K562 (cell line): ENCODE measurements at regions not wholly inside any gene's neighbourhood (a gene's known extent, or its start where the extent isn't known, plus 50 kb on each side); places are given as distances from the start of the nearest gene placed in this dataset.

Source experiments
- TEAD4 ChIP-seq, 2 experiments: sonication (generic) in 1 of 2; formaldehyde crosslinking in 1 of 2; IDR thresholded peaks; 2 replicates each; pipeline versions ENCODE4 v1.6.1 to v1.8.0; 2012 to 2022; ENCODE audit warnings: borderline replicate concordance in 1 of 2, inconsistent platforms in 1 of 2, low read length in 1 of 2, mild to moderate bottlenecking in 1 of 2, missing genetic modification reagents in 1 of 2
- ZFP36 ChIP-seq: fragments of 150-350 bp; IDR thresholded peaks from 2 replicates; pipeline ENCODE4 v1.6.1; 2018; ENCODE audit warnings: low read length, low read depth; ENCODE audit not compliant: partially characterized antibody
- ZNF830 ChIP-seq: fragments of 250-450 bp; sonication (Bioruptor Pico); IDR thresholded peaks from 2 replicates; pipeline ENCODE4 v1.5.0; 2021; ENCODE audit warnings: mild to moderate bottlenecking
- TF ChIP-seq, protein P1 (sequence below): sonication (generic); formaldehyde crosslinking; IDR thresholded peaks from 2 replicates; pipeline ENCODE4 v1.8.1; 2022; ENCODE audit warnings: missing genetic modification reagents
- TF ChIP-seq, protein P2 (sequence below): fragments of 250-450 bp; sonication (Bioruptor Pico); IDR thresholded peaks from 2 replicates; pipeline ENCODE4 v1.4.0; 2020; ENCODE audit warnings: mild to moderate bottlenecking
- TF ChIP-seq, protein P3 (sequence below): fragments of 450-650 bp; formaldehyde crosslinking; IDR thresholded peaks from 2 replicates; pipeline ENCODE4 v1.4.0; 2022; ENCODE audit warnings: mild to moderate bottlenecking, moderate library complexity

- TF ChIP-seq ZFP36 (no peak), TEAD4 (IDR thresholded peaks at IDR 0.05; ENCODE audit: low read length) (no peak), TEAD4 (CRISPR knock-in tag; IDR thresholded peaks at IDR 0.05; ENCODE audit: borderline replicate concordance) (no peak), ZNF830 (CRISPR knock-in tag) (no peak)
- TF ChIP-seq, protein P1, sequence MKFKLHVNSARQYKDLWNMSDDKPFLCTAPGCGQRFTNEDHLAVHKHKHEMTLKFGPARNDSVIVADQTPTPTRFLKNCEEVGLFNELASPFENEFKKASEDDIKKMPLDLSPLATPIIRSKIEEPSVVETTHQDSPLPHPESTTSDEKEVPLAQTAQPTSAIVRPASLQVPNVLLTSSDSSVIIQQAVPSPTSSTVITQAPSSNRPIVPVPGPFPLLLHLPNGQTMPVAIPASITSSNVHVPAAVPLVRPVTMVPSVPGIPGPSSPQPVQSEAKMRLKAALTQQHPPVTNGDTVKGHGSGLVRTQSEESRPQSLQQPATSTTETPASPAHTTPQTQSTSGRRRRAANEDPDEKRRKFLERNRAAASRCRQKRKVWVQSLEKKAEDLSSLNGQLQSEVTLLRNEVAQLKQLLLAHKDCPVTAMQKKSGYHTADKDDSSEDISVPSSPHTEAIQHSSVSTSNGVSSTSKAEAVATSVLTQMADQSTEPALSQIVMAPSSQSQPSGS = no peak
- TF ChIP-seq, protein P2, sequence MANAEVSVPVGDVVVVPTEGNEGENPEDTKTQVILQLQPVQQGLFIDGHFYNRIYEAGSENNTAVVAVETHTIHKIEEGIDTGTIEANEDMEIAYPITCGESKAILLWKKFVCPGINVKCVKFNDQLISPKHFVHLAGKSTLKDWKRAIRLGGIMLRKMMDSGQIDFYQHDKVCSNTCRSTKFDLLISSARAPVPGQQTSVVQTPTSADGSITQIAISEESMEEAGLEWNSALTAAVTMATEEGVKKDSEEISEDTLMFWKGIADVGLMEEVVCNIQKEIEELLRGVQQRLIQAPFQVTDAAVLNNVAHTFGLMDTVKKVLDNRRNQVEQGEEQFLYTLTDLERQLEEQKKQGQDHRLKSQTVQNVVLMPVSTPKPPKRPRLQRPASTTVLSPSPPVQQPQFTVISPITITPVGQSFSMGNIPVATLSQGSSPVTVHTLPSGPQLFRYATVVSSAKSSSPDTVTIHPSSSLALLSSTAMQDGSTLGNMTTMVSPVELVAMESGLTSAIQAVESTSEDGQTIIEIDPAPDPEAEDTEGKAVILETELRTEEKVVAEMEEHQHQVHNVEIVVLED (CRISPR knock-in tag) = no peak
- TF ChIP-seq, protein P3, sequence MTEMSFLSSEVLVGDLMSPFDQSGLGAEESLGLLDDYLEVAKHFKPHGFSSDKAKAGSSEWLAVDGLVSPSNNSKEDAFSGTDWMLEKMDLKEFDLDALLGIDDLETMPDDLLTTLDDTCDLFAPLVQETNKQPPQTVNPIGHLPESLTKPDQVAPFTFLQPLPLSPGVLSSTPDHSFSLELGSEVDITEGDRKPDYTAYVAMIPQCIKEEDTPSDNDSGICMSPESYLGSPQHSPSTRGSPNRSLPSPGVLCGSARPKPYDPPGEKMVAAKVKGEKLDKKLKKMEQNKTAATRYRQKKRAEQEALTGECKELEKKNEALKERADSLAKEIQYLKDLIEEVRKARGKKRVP = no peak
Measured at GRCh38 chr11:112725636-112726035, 235.6 kb upstream of the NCAM1 start.
